ENCODE measurements at regions not wholly inside any gene's neighbourhood (a gene's known extent, or its start where the extent isn't known, plus 50 kb on each side); places are given as distances from the start of the nearest gene placed in this dataset.

DNA sequence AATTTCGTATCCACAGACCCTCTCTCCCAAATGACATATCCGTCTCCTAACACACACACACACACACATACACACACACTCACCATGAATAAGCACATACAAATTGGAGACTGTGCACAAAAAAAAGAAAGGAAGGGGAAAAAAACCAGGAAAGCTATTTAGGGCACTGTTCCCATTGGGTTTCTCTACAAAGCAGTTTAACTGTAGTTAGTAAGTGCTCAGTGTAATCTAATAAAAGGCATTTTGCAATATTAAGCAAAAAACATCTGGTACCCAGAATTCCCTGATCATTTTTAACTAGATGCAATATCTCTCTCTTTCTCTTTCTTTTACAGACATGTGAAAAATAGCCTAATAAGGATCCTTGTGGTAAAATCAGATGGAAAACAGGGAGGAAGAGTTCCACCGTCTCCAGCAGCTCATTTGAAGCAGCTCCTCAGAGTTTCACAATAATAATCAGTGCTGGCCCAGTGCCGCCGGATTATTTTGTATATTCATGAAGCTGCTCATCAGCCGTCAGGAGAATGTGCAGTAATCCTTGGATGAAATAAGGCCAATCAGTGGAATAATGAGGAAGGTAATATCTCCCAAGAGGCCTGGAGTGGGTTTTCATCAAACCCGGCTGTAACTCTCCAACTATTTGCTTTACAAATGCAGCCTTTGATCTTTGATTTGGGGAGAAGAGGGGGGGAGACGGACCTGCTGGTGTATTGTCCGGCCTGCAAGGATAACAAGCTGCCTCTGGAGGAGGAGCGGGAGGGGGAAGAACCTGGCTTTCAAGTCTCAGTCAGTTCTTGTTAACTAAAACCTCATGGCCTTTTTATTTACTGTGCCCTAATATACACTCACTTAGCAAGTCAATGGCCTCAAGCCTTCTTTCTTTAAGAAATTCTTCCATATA is 227.6 kb upstream of the SMIM21 start:
- TF ChIP-seq EZH2phosphoT487 (conservative IDR thresholded peaks at IDR 0.05; ENCODE audit: low read length), result no peak
- TF ChIP-seq, protein P1, sequence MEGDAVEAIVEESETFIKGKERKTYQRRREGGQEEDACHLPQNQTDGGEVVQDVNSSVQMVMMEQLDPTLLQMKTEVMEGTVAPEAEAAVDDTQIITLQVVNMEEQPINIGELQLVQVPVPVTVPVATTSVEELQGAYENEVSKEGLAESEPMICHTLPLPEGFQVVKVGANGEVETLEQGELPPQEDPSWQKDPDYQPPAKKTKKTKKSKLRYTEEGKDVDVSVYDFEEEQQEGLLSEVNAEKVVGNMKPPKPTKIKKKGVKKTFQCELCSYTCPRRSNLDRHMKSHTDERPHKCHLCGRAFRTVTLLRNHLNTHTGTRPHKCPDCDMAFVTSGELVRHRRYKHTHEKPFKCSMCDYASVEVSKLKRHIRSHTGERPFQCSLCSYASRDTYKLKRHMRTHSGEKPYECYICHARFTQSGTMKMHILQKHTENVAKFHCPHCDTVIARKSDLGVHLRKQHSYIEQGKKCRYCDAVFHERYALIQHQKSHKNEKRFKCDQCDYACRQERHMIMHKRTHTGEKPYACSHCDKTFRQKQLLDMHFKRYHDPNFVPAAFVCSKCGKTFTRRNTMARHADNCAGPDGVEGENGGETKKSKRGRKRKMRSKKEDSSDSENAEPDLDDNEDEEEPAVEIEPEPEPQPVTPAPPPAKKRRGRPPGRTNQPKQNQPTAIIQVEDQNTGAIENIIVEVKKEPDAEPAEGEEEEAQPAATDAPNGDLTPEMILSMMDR (IDR thresholded peaks at IDR 0.05; ENCODE audit: insufficient read depth, low read length, poor library complexity, severe bottlenecking), result no peak
- H3F3A ChIP-seq (ENCODE audit: insufficient read depth), result no peaks in the 10 kb centered on the region
- no peak overlapping the region for H2AFZ ChIP-seq (ENCODE audit: low read depth, low read length, severe bottlenecking)
- H3K9ac ChIP-seq (ENCODE audit: low read length), result no peak overlapping the region
- no peak overlapping the region for H3K4me3 ChIP-seq (ENCODE audit: insufficient read depth, low read length, poor library complexity, severe bottlenecking)
- H3K36me3 ChIP-seq (ENCODE audit: low read length), result no peaks in the 10 kb centered on the region
- H3K27ac ChIP-seq (ENCODE audit: low read depth, low read length), result no peak overlapping the region
- no peaks in the 10 kb centered on the region for H3K9me2 ChIP-seq (replicated peaks; ENCODE audit: insufficient read depth, low read length)
- H3K4me2 ChIP-seq (ENCODE audit: low read depth, low read length, poor library complexity, severe bottlenecking), result no peak overlapping the region
- no peaks in the 10 kb centered on the region for H3K79me2 ChIP-seq (ENCODE audit: insufficient read depth, low read length)
- no peaks in the 10 kb centered on the region for H3K27me3 ChIP-seq (ENCODE audit: low read length)
- H3K9me3 ChIP-seq (ENCODE audit: insufficient read depth, low read length), result no peaks in the 10 kb centered on the region
- no peaks in the 10 kb centered on the region for H4K20me1 ChIP-seq (ENCODE audit: low read depth, low read length)

DNA sequence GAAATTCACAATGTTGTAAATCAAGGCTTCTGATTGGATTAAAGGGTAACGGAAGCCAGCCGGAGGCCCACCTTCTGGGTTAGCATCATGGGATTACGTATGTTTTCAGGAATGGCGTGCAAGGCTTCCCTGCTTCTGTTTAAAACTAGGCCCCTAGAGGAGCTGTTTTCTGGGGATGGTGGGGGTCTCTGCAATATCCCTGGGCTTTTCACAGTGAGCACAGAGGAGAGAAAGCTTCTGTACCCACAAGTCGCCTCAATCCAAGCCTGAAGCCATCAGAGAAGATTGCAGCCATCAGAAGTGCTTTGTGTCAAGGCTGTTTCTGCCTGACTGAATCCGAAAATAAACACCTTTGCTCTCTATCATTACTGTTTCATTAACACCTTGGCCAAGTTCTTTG is 226.9 kb upstream of the SMIM21 start:
- Histone ChIP-seq H3K9ac (ENCODE audit: low read length) (no peak overlapping the region), H3F3A (ENCODE audit: insufficient read depth) (no peaks in the 10 kb centered on the region), H3K4me3 (ENCODE audit: insufficient read depth, low read length, poor library complexity, severe bottlenecking) (no peak overlapping the region), H4K20me1 (ENCODE audit: low read depth, low read length) (no peaks in the 10 kb centered on the region), H3K27ac (ENCODE audit: low read depth, low read length) (no peak overlapping the region), H3K27me3 (ENCODE audit: low read length) (no peaks in the 10 kb centered on the region), H3K9me3 (ENCODE audit: insufficient read depth, low read length) (no peaks in the 10 kb centered on the region), H3K4me2 (ENCODE audit: low read depth, low read length, poor library complexity, severe bottlenecking) (no peak overlapping the region), H3K9me2 (replicated peaks; ENCODE audit: insufficient read depth, low read length) (no peaks in the 10 kb centered on the region), H2AFZ (ENCODE audit: low read depth, low read length, severe bottlenecking) (no peak overlapping the region), H3K36me3 (ENCODE audit: low read length) (no peaks in the 10 kb centered on the region), H3K79me2 (ENCODE audit: insufficient read depth, low read length) (no peaks in the 10 kb centered on the region)
- TF ChIP-seq, protein P1 (IDR thresholded peaks at IDR 0.05; ENCODE audit: insufficient read depth, low read length, poor library complexity, severe bottlenecking), result no peak
- TF ChIP-seq EZH2phosphoT487 (conservative IDR thresholded peaks at IDR 0.05; ENCODE audit: low read length), result no peak

DNA sequence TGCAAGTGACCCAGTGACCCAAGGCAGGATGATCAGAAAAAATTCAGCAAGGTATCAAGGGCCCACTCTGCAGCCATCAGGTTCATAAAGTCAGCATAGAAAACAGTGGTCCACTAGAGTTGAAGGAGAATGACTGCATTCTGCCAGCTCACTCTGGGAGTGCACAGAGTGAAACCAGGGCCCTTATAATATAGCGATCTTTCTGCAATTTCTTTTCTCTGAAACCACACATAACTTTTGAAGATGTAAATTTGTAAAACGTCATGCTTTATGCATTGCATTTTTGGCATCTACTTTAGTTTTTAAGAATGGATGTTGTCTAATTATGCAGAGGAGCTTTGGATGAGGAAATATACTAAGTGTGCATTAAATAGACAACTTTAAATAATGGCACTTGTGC is 225.0 kb upstream of the SMIM21 start:
- Histone ChIP-seq H3K9me3 (ENCODE audit: insufficient read depth, low read length) (no peaks in the 10 kb centered on the region), H3K4me3 (ENCODE audit: insufficient read depth, low read length, poor library complexity, severe bottlenecking) (no peak overlapping the region), H3F3A (ENCODE audit: insufficient read depth) (no peaks in the 10 kb centered on the region), H3K9me2 (replicated peaks; ENCODE audit: insufficient read depth, low read length) (no peaks in the 10 kb centered on the region), H3K4me2 (ENCODE audit: low read depth, low read length, poor library complexity, severe bottlenecking) (no peak overlapping the region), H3K9ac (ENCODE audit: low read length) (no peak overlapping the region), H3K79me2 (ENCODE audit: insufficient read depth, low read length) (no peaks in the 10 kb centered on the region), H3K27me3 (ENCODE audit: low read length) (no peaks in the 10 kb centered on the region), H3K27ac (ENCODE audit: low read depth, low read length) (no peak overlapping the region), H3K36me3 (ENCODE audit: low read length) (no peaks in the 10 kb centered on the region), H4K20me1 (ENCODE audit: low read depth, low read length) (no peaks in the 10 kb centered on the region), H2AFZ (ENCODE audit: low read depth, low read length, severe bottlenecking) (no peak overlapping the region)
- TF ChIP-seq EZH2phosphoT487 (conservative IDR thresholded peaks at IDR 0.05; ENCODE audit: low read length), result no peak
- TF ChIP-seq, protein P1 (IDR thresholded peaks at IDR 0.05; ENCODE audit: insufficient read depth, low read length, poor library complexity, severe bottlenecking), result no peak
